Smooth muscle cell (in vitro differentiated cells): ENCODE measurements at regions not wholly inside any gene's neighbourhood (a gene's known extent, or its start where the extent isn't known, plus 50 kb on each side); places are given as distances from the start of the nearest gene placed in this dataset.

Experiments used
- DNase-seq: peaks from one replicate; lab custom pipeline; 2025; ENCODE audit not compliant: unreplicated experiment; lab: John Stamatoyannopoulos, UW
- H2AFZ ChIP-seq: fragments of 200-600 bp; sonication (generic); 2 replicates; pipeline ENCODE4 v1.6.0; 2016; ENCODE audit warnings: antibody characterized with exemption, low read depth, mild to moderate bottlenecking
- H3F3A ChIP-seq: fragments of 200-600 bp; sonication (generic); 2 replicates; pipeline ENCODE4 v1.6.0; 2017; ENCODE audit warnings: antibody characterized with exemption, low read depth
- H3K27ac ChIP-seq: fragments of 200-600 bp; sonication (generic); 2 replicates; pipeline ENCODE4 v1.5.1; 2016; ENCODE audit warnings: low read depth, mild to moderate bottlenecking
- H3K27me3 ChIP-seq: fragments of 200-600 bp; sonication (generic); 2 replicates; pipeline ENCODE4 v1.6.1; 2016; ENCODE audit warnings: low read depth, mild to moderate bottlenecking
- H3K36me3 ChIP-seq: fragments of 200-600 bp; sonication (generic); 2 replicates; pipeline ENCODE4 v1.5.1; 2016; ENCODE audit warnings: low read depth
- H3K4me1 ChIP-seq: fragments of 200-600 bp; sonication (generic); 2 replicates; pipeline ENCODE4 v1.5.1; 2016; ENCODE audit warnings: low read depth
- H3K4me2 ChIP-seq: fragments of 200-600 bp; sonication (generic); 2 replicates; pipeline ENCODE4 v1.6.0; 2016; ENCODE audit warnings: mild to moderate bottlenecking
- H3K4me3 ChIP-seq: fragments of 200-600 bp; sonication (generic); 2 replicates; pipeline ENCODE4 v1.5.1; 2016; ENCODE audit warnings: mild to moderate bottlenecking
- H3K79me2 ChIP-seq: fragments of 200-600 bp; sonication (generic); 2 replicates; pipeline ENCODE4 v1.6.0; 2016; ENCODE audit warnings: low read depth, mild to moderate bottlenecking
- H3K9ac ChIP-seq: fragments of 200-600 bp; sonication (generic); 2 replicates; pipeline ENCODE4 v1.6.0; 2016; ENCODE audit warnings: low read depth
- H3K9me3 ChIP-seq: fragments of 200-600 bp; sonication (generic); replicated peaks from 2 replicates; pipeline ENCODE4 v1.5.1; 2016; ENCODE audit warnings: low read depth
- H4K20me1 ChIP-seq: fragments of 200-600 bp; sonication (generic); 2 replicates; pipeline ENCODE4 v1.6.0; 2016; ENCODE audit warnings: low read depth
- CTCF ChIP-seq: fragments of 200-600 bp; sonication (generic); IDR thresholded peaks from 2 replicates; pipeline ENCODE4 v1.5.1; 2017; ENCODE audit warnings: borderline replicate concordance, mild to moderate bottlenecking, antibody characterized with exemption; ENCODE audit not compliant: insufficient read depth, poor library complexity, severe bottlenecking
- WGBS: methylation state at CpG from one replicate; pipeline ENCODE4 v1.1.7; 2016; ENCODE audit warnings: low lambda C conversion rate; 5-methylcytosine and 5-hydroxymethylcytosine counted together

- H3K4me3 ChIP-seq = no peak overlapping the region
- DNase-seq = no peak
- no peak overlapping the region for H2AFZ ChIP-seq
- no peaks in the 10 kb centered on the region for H4K20me1 ChIP-seq
- H3K36me3 ChIP-seq = no peaks in the 10 kb centered on the region
- H3K27me3 ChIP-seq = no peaks in the 10 kb centered on the region
- no peak overlapping the region for H3K4me2 ChIP-seq
- no peaks in the 10 kb centered on the region for H3K9me3 ChIP-seq
- no peaks in the 10 kb centered on the region for H3F3A ChIP-seq
- no peak for TF ChIP-seq CTCF
- H3K79me2 ChIP-seq = no peaks in the 10 kb centered on the region
- no peak overlapping the region for H3K9ac ChIP-seq
- no peak overlapping the region for H3K27ac ChIP-seq
- H3K4me1 ChIP-seq = peaks cover under 1% of the 10 kb centered on the region
These were observed 663.2 kb downstream of the TLR4 start for GRCh38 chr9:118367383-118367782.

DNA sequence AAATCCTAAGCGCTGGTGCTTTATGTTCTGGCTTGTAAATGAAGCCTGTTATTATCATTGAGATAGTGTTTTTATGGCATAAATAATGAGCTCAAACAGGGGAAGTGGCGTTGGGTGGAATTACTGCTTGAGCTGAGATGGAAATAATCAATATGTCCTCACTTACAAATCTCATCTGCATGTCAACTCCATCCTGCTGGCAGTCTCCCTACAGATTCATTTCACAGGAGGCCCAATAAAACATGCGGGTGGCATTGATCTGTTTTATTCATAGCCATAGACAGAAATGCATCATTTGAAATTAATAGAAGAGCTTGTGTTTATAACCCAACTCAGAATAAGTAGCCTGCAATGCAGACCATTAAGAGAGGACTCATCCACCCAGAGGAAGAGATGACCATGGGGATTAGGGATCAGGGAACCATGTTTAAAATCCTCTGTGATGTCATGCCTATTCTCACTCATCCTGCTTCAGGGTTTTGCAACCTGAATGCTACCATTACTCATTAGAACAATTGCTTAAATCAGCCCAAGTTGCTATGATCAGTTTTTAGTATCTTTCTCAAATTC is 680.4 kb downstream of the TLR4 start:
- H3K27ac ChIP-seq = no peak overlapping the region
- H3K4me2 ChIP-seq = no peak overlapping the region
- DNase-seq = no peak
- H3K79me2 ChIP-seq = no peaks in the 10 kb centered on the region
- no peaks in the 10 kb centered on the region for H3F3A ChIP-seq
- no peaks in the 10 kb centered on the region for H3K4me1 ChIP-seq
- H4K20me1 ChIP-seq = no peaks in the 10 kb centered on the region
- no peaks in the 10 kb centered on the region for H3K27me3 ChIP-seq
- WGBS = 75% methylated on average over 3 of the region's 3 CpGs
- no peaks in the 10 kb centered on the region for H3K36me3 ChIP-seq
- no peaks in the 10 kb centered on the region for H3K9me3 ChIP-seq
- H3K4me3 ChIP-seq = no peak overlapping the region
- TF ChIP-seq CTCF = no peak
- H2AFZ ChIP-seq = no peak overlapping the region
- no peak overlapping the region for H3K9ac ChIP-seq

DNA sequence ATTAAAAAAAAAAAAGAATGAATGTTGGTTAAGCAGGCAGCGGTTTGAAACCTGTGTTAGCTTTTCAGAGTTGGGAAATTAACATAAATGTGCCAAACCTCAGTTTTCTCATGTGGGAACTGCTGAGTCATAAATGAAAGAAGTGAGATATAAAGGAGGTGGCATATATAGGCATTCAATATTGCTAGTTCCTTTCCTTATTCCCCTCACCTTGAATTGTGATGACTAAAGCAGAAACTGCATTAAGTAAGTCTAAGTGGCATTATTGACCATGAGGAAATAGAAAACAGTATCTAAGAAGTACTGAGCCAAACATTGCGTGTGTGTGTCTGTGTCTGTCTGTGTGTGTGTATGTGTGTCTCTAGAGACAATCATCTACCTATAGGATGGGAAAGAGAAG is 691.2 kb downstream of the TLR4 start:
- Histone ChIP-seq H3K27ac (no peak overlapping the region), H3K4me1 (no peaks in the 10 kb centered on the region), H3K36me3 (no peaks in the 10 kb centered on the region), H3F3A (no peaks in the 10 kb centered on the region), H4K20me1 (no peaks in the 10 kb centered on the region), H3K9me3 (no peaks in the 10 kb centered on the region), H3K4me3 (no peak overlapping the region), H3K4me2 (no peak overlapping the region), H3K79me2 (no peaks in the 10 kb centered on the region), H3K27me3 (peaks cover 30% of the 10 kb centered on the region), H2AFZ (no peak overlapping the region), H3K9ac (no peak overlapping the region)
- TF ChIP-seq CTCF = no peak
- DNase-seq = no peak
- 90% methylated on average over 2 of the region's 2 CpGs for WGBS

DNA sequence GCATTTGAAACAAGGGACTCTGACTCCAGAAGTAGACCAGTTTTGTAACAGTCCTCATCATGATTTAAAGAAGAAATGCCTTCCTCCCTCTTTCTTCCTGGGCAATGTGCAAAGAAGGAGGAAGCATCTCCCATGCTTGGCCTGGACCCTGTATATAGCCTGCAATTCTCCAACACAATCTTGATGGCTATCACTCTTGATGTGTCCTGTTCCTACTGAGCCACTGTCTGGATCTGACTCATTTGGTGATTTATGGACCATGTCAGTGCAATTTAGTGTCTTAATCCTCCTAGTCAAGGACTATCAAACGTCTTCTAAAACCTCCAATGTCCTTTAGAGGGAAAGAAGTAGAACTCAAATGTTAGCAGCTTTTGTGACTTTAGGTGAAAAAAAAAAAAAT is 697.3 kb downstream of the TLR4 start:
- no peak for DNase-seq
- Histone ChIP-seq H3K4me1 (no peaks in the 10 kb centered on the region), H3K4me2 (no peak overlapping the region), H3K79me2 (no peaks in the 10 kb centered on the region), H3K4me3 (no peak overlapping the region), H3F3A (no peaks in the 10 kb centered on the region), H3K9me3 (no peaks in the 10 kb centered on the region), H4K20me1 (no peaks in the 10 kb centered on the region), H2AFZ (no peak overlapping the region), H3K9ac (no peak overlapping the region), H3K27me3 (peaks cover 2% of the 10 kb centered on the region), H3K27ac (no peak overlapping the region), H3K36me3 (no peaks in the 10 kb centered on the region)
- no peak for TF ChIP-seq CTCF
- 10% methylated on average over 1 of the region's 1 CpG for WGBS
